ENCODE measurements at regions not wholly inside any gene's neighbourhood (a gene's known extent, or its start where the extent isn't known, plus 50 kb on each side); places are given as distances from the start of the nearest gene placed in this dataset.

- Histone ChIP-seq H3K79me2 (ENCODE audit: insufficient read depth, low read depth, low read length) (no peaks in the 10 kb centered on the region), H3K9me3 (ENCODE audit: low read length) (no peaks in the 10 kb centered on the region), H3K9me2 (ENCODE audit: insufficient read depth, low read length) (0 out of 2 replicates have a peak, but pooled peaks cover 4% of the 10 kb centered on the region), H3K27ac (ENCODE audit: low read depth, low read length, poor library complexity, severe bottlenecking) (no peak overlapping the region), H3K4me1 (ENCODE audit: insufficient read depth, low read length, poor library complexity, severe bottlenecking) (no peaks in the 10 kb centered on the region), H2AFZ (ENCODE audit: low read length) (no peak overlapping the region), H3K4me2 (ENCODE audit: low read length) (no peak overlapping the region), H3K4me3 (ENCODE audit: low read depth, low read length, poor library complexity, severe bottlenecking) (no peak overlapping the region), H3K36me3 (ENCODE audit: insufficient read depth, low read length) (no peaks in the 10 kb centered on the region), H4K20me1 (ENCODE audit: insufficient read depth, low read length) (no peaks in the 10 kb centered on the region)
- no peak for DNase-seq (ENCODE audit: low spot score)
- CTCF ChIA-PET (ENCODE audit: unreplicated experiment), result no interaction called here
- BruUV-seq (replicated peaks), result no TSS peak
- intact Hi-C loops (cut with micrococcal nuclease; ENCODE audit: unreplicated experiment), result no loop called here
- no peak for TF ChIP-seq EZH2phosphoT487 (IDR thresholded peaks at IDR 0.05; ENCODE audit: borderline replicate concordance, low read depth, low read length)
- TF ChIP-seq, protein P1, sequence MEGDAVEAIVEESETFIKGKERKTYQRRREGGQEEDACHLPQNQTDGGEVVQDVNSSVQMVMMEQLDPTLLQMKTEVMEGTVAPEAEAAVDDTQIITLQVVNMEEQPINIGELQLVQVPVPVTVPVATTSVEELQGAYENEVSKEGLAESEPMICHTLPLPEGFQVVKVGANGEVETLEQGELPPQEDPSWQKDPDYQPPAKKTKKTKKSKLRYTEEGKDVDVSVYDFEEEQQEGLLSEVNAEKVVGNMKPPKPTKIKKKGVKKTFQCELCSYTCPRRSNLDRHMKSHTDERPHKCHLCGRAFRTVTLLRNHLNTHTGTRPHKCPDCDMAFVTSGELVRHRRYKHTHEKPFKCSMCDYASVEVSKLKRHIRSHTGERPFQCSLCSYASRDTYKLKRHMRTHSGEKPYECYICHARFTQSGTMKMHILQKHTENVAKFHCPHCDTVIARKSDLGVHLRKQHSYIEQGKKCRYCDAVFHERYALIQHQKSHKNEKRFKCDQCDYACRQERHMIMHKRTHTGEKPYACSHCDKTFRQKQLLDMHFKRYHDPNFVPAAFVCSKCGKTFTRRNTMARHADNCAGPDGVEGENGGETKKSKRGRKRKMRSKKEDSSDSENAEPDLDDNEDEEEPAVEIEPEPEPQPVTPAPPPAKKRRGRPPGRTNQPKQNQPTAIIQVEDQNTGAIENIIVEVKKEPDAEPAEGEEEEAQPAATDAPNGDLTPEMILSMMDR (conservative IDR thresholded peaks at IDR 0.05; ENCODE audit: low read length), result no peak
- POLR2A ChIA-PET, result interaction anchor here (0.5 kb wide), 1 partner anchor 879 kb away, joined by 3 read pairs; no protein-coding TSS in a partner anchor
Observed at GRCh38 chr2:185044323-185044874, 446.1 kb downstream of the ZNF804A start.

DNA sequence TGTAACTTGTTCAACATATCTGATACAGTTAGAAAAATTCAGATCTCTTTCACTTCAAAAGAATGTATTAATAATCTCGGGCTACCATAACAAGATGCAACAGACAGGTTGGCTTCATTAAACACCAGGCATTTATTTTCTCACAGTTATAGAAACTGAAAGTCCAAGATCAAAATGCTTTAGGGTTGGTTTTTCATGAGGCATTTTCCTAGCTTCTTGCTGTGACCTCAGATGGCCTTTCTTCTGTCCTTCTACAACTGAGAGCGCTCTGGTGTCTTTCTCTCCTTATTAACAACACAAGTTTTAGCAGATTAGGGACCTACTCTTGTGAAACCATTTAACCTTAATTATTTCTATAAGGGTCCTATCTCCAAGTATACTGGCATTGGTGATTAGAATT, 452.5 kb downstream of the ZNF804A start:
- ChIA-PET CTCF (ENCODE audit: unreplicated experiment) (no interaction called here), POLR2A (no interaction called here)
- Histone ChIP-seq H4K20me1 (ENCODE audit: insufficient read depth, low read length) (no peaks in the 10 kb centered on the region), H3K4me3 (ENCODE audit: low read depth, low read length, poor library complexity, severe bottlenecking) (no peak overlapping the region), H3K9me2 (ENCODE audit: insufficient read depth, low read length) (no peaks in the 10 kb centered on the region; the same call in 1 of the 2 replicates), H2AFZ (ENCODE audit: low read length) (no peak overlapping the region), H3K4me2 (ENCODE audit: low read length) (no peak overlapping the region), H3K36me3 (ENCODE audit: insufficient read depth, low read length) (no peaks in the 10 kb centered on the region), H3K79me2 (ENCODE audit: insufficient read depth, low read depth, low read length) (no peaks in the 10 kb centered on the region), H3K4me1 (ENCODE audit: insufficient read depth, low read length, poor library complexity, severe bottlenecking) (no peaks in the 10 kb centered on the region), H3K9me3 (ENCODE audit: low read length) (no peaks in the 10 kb centered on the region), H3K27ac (ENCODE audit: low read depth, low read length, poor library complexity, severe bottlenecking) (no peak overlapping the region)
- intact Hi-C loops (cut with micrococcal nuclease; ENCODE audit: unreplicated experiment), result no loop called here
- BruUV-seq (replicated peaks), result no TSS peak
- TF ChIP-seq, protein P1 (conservative IDR thresholded peaks at IDR 0.05; ENCODE audit: low read length), result no peak
- no peak for TF ChIP-seq EZH2phosphoT487 (IDR thresholded peaks at IDR 0.05; ENCODE audit: borderline replicate concordance, low read depth, low read length)
- no peak for DNase-seq (ENCODE audit: low spot score)

GRCh38 chr2:185063761-185064160, 465.4 kb downstream of the ZNF804A start:
- no peak for DNase-seq (ENCODE audit: low spot score)
- Histone ChIP-seq H3K79me2 (ENCODE audit: insufficient read depth, low read depth, low read length) (no peaks in the 10 kb centered on the region), H3K36me3 (ENCODE audit: insufficient read depth, low read length) (no peaks in the 10 kb centered on the region), H2AFZ (ENCODE audit: low read length) (no peak overlapping the region), H3K9me2 (ENCODE audit: insufficient read depth, low read length) (no peaks in the 10 kb centered on the region), H3K9me3 (ENCODE audit: low read length) (no peaks in the 10 kb centered on the region), H3K4me2 (ENCODE audit: low read length) (no peak overlapping the region), H4K20me1 (ENCODE audit: insufficient read depth, low read length) (no peaks in the 10 kb centered on the region), H3K4me1 (ENCODE audit: insufficient read depth, low read length, poor library complexity, severe bottlenecking) (no peaks in the 10 kb centered on the region), H3K4me3 (ENCODE audit: low read depth, low read length, poor library complexity, severe bottlenecking) (no peak overlapping the region), H3K27ac (ENCODE audit: low read depth, low read length, poor library complexity, severe bottlenecking) (no peak overlapping the region)
- no TSS peak for BruUV-seq (replicated peaks)
- POLR2A ChIA-PET, result no interaction called here
- intact Hi-C loops (cut with micrococcal nuclease; ENCODE audit: unreplicated experiment), result no loop called here
- CTCF ChIA-PET (ENCODE audit: unreplicated experiment), result no interaction called here
- TF ChIP-seq, protein P1 (conservative IDR thresholded peaks at IDR 0.05; ENCODE audit: low read length), result no peak
